K562 (cell line): ENCODE measurements at regions not wholly inside any gene's neighbourhood (a gene's known extent, or its start where the extent isn't known, plus 50 kb on each side); places are given as distances from the start of the nearest gene placed in this dataset.
A peak's percentile ranks its signal among the peaks of the same experiment; 100 is the strongest.

Experiments
- ATAC-seq: fragments of 200-7000 bp; cut with Tn5 transposase; 3 replicates; pipeline ENCODE4 v1.9.1; 2020; ENCODE audit warnings: moderate library complexity
- BruUV-seq: library from RNA; stranded (reverse); fragments of 400-500 nt; replicated peaks from 2 replicates; lab custom pipeline; 2021; lab: Mats Ljungman, UMichigan
- CTCF ChIA-PET: fragments of 300-600 bp; formaldehyde crosslinking; extraction: SDS; loops from one replicate; lab custom pipeline; 2021; ENCODE audit warnings: low intra/inter-chr PET ratio; lab: Yijun Ruan, JAX
- POLR2A ChIA-PET: fragments of 300-600, 350-650 bp; sonication (Branson Sonifier 250); formaldehyde crosslinking; extraction: SDS; loops from one replicate; lab custom pipeline; 2021; ENCODE audit warnings: antibody characterized with exemption, inconsistent platforms; lab: Yijun Ruan, JAX
- DNase-seq, 4 experiments: peaks; one replicate each; pipeline versions ENCODE4 v3.0.0 to v3.0.0-alpha.2; 2011 to 2018; ENCODE audit warnings: low spot score in 3 of 4, mixed read lengths in 3 of 4; ENCODE audit errors: extremely low read depth in 1 of 4
- FAIRE-seq: peaks from 2 replicates; lab custom pipeline; 2011; peaks lifted over from hg19 to GRCh38; lab: Jason Lieb, UNC
- H2AFZ ChIP-seq: 2 replicates; pipeline ENCODE4 v1.6.0; 2011; ENCODE audit warnings: low read depth, low read length, control low read depth, inconsistent platforms
- H3K27ac ChIP-seq: fragments of 200-600 bp; 3 replicates; pipeline ENCODE4 v1.8.0; 2011; ENCODE audit warnings: low read depth, mild to moderate bottlenecking, control low read depth, inconsistent platforms, low read length, moderate library complexity, mixed read lengths; ENCODE audit errors: extremely low read depth
- H3K27me3 ChIP-seq, 2 experiments: fragments of 300-600 bp in 1 of 2; 2 replicates in 1 of 2; 3 replicates in 1 of 2; pipeline versions ENCODE4 v1.6.0 to v1.8.0; 2011; ENCODE audit warnings: inconsistent platforms in 2 of 2, low read length in 2 of 2, mild to moderate bottlenecking in 1 of 2, mixed read lengths in 1 of 2, moderate library complexity in 1 of 2; ENCODE audit not compliant: control insufficient read depth in 2 of 2, insufficient read depth in 2 of 2
- H3K36me3 ChIP-seq: fragments of 300-600 bp; 3 replicates; pipeline ENCODE4 v1.8.0; 2011; ENCODE audit warnings: mild to moderate bottlenecking, low read length, inconsistent platforms; ENCODE audit not compliant: control insufficient read depth, insufficient read depth
- H3K4me1 ChIP-seq, 2 experiments: fragments of 200-600 bp in 1 of 2; replicated peaks in 1 of 2; 2 replicates in 1 of 2; 3 replicates in 1 of 2; pipeline versions ENCODE4 v1.5.1 to v1.8.0; 2011; ENCODE audit warnings: inconsistent platforms in 2 of 2, low read length in 2 of 2, mild to moderate bottlenecking in 1 of 2, mixed read lengths in 1 of 2, moderate library complexity in 1 of 2; ENCODE audit not compliant: control insufficient read depth in 2 of 2, insufficient read depth in 2 of 2
- H3K4me2 ChIP-seq: 2 replicates; pipeline ENCODE4 v1.6.1; 2011; ENCODE audit warnings: low read length, control low read depth, inconsistent platforms, mixed read lengths; ENCODE audit not compliant: insufficient read depth
- H3K4me3 ChIP-seq: fragments of 200-600 bp; sonication (generic), shearing (Covaris generic); 2 replicates; pipeline ENCODE4 v1.5.1; 2016; ENCODE audit warnings: control low read depth, inconsistent platforms
- H3K79me2 ChIP-seq: fragments of 200-600 bp; 3 replicates; pipeline ENCODE4 v1.8.0; 2011; ENCODE audit warnings: low read length, inconsistent platforms; ENCODE audit not compliant: control insufficient read depth, insufficient read depth
- H3K9ac ChIP-seq, 2 experiments: 2 replicates each; pipeline versions ENCODE4 v1.6.0 to v1.6.1; 2011; ENCODE audit warnings: low read depth in 2 of 2, low read length in 2 of 2, control low read depth in 1 of 2, inconsistent platforms in 1 of 2, mild to moderate bottlenecking in 1 of 2, mixed read lengths in 1 of 2; ENCODE audit not compliant: insufficient read depth in 1 of 2
- H3K9me1 ChIP-seq: one replicate; pipeline ENCODE4 v1.6.0; 2011; ENCODE audit warnings: inconsistent platforms, mild to moderate bottlenecking, low read length, moderate library complexity; ENCODE audit not compliant: control insufficient read depth, insufficient read depth
- H3K9me3 ChIP-seq: replicated peaks from 2 replicates; pipeline ENCODE4 v1.5.1; 2011; ENCODE audit warnings: low read depth, low read length, inconsistent platforms; ENCODE audit not compliant: control insufficient read depth, insufficient read depth
- H4K20me1 ChIP-seq: replicated peaks from 2 replicates; pipeline ENCODE4 v1.6.1; 2011; ENCODE audit warnings: low read length, inconsistent platforms, mixed read lengths; ENCODE audit not compliant: control insufficient read depth, insufficient read depth
- CHD4 ChIP-seq: fragments of 200-600 bp; sonication (generic); IDR thresholded peaks from 3 replicates; pipeline ENCODE4 v1.6.1; 2012; ENCODE audit warnings: low read depth, mild to moderate bottlenecking, mixed read lengths, low read length, inconsistent platforms; ENCODE audit not compliant: insufficient read depth, insufficient replicate concordance, poor library complexity, severe bottlenecking
- MAFG ChIP-seq: fragments of 450-650 bp; conservative IDR thresholded peaks from 2 replicates; pipeline ENCODE4 v1.6.1; 2016; ENCODE audit warnings: missing genetic modification characterization, missing compliant biosample characterization
- NCOA1 ChIP-seq: fragments of 450-650 bp; IDR thresholded peaks from 2 replicates; pipeline ENCODE4 v1.6.1; 2016; ENCODE audit warnings: low read depth
- NR2F6 ChIP-seq: fragments of 450-650 bp; formaldehyde crosslinking; IDR thresholded peaks from 2 replicates; pipeline ENCODE4 v1.4.0; 2020; ENCODE audit warnings: mild to moderate bottlenecking
- SREBF2 ChIP-seq: sonication (generic); formaldehyde crosslinking; IDR thresholded peaks from 2 replicates; pipeline ENCODE4 v1.4.0; 2020; ENCODE audit warnings: mild to moderate bottlenecking, missing genetic modification reagents
- TCFL5 ChIP-seq: fragments of 250-450 bp; sonication (Bioruptor Pico); conservative IDR thresholded peaks from 2 replicates; pipeline ENCODE4 v1.6.1; 2021; ENCODE audit warnings: mild to moderate bottlenecking, moderate library complexity, matching md5 sums
- ZNF121 ChIP-seq: sonication (generic); formaldehyde crosslinking; conservative IDR thresholded peaks from 2 replicates; pipeline ENCODE4 v1.8.0; 2022; ENCODE audit warnings: missing genetic modification reagents
- ZNF316 ChIP-seq: fragments of 450-650 bp; IDR thresholded peaks from 2 replicates; pipeline ENCODE4 v1.6.1; 2016
- WGBS: fragments of 100-300 bp; shearing (Covaris generic); methylation state at CpG from one replicate; pipeline ENCODE4 v1.1.6; 2016; ENCODE audit warnings: low coverage, mixed read lengths; ENCODE audit not compliant: insufficient coverage; ENCODE audit errors: missing lambda C conversion rate; 5-methylcytosine and 5-hydroxymethylcytosine counted together
- in situ Hi-C: fragments of 300-500 bp; cut with MboI; formaldehyde crosslinking; loops from 4 replicates; pipeline ENCODE4 v1.15.0; 2018; ENCODE audit warnings: inconsistent platforms, mixed read lengths
- intact Hi-C: fragments of 100-400 bp; cut with micrococcal nuclease; formaldehyde crosslinking; loops from 2 replicates; pipeline ENCODE4 v1.14.2; 2022
- TF ChIP-seq, protein P1 (sequence below): fragments of 250-450 bp; sonication (Bioruptor Pico); IDR thresholded peaks from 2 replicates; pipeline ENCODE4 v1.8.0; 2021; ENCODE audit warnings: moderate library complexity, mild to moderate bottlenecking, inconsistent platforms
- TF ChIP-seq, protein P2 (sequence below): sonication (generic); formaldehyde crosslinking; IDR thresholded peaks from 2 replicates; pipeline ENCODE4 v1.8.1; 2022; ENCODE audit warnings: missing genetic modification reagents
- TF ChIP-seq, protein P3 (sequence below), 3 experiments: fragments of 200-800 bp in 1 of 3; fragments of 250-450 bp in 1 of 3; fragments of 450-650 bp in 1 of 3; sonication (Bioruptor Pico) in 1 of 3; sonication (Bioruptor generic) in 1 of 3; formaldehyde crosslinking in 1 of 3; IDR thresholded peaks; 2 replicates each; pipeline versions ENCODE4 v1.6.1 to v1.8.0; 2016 to 2022; ENCODE audit warnings: mild to moderate bottlenecking in 2 of 3, missing genetic modification characterization in 2 of 3, missing compliant biosample characterization in 1 of 3, moderate library complexity in 1 of 3

DNA sequence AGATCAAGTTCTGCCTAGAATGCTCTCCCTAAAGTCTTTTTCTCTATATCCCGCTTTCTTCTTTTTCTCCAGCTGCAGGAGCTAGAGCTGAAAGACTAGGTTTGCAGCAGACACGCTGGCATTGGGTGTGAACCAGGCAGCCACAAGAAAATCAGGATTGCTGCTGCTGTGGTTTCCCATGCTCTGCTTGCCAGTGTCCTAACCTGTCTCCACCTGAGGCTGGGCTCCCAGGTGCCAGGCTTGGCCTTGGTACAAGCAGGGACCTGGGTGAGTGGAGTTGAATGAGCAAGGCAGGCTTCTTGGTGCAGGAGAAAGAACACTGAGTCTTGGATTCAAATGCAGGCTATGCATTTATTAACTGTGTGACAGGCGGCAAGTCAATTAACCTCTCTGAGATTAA, 440.3 kb upstream of the MAF start:
- no peaks in the 10 kb centered on the region for H3K9me1 ChIP-seq
- ChIA-PET CTCF (no interaction called here), POLR2A (no interaction called here)
- H2AFZ ChIP-seq: no peak overlapping the region
- WGBS: 32% methylated on average over 3 of the region's 3 CpGs
- TF ChIP-seq MAFG (tag): 0 out of 2 replicates have a peak, but pooled peaks have one; percentile 1
- TF ChIP-seq, protein P1, sequence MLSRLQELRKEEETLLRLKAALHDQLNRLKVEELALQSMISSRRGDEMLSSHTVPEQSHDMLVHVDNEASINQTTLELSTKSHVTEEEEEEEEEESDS (CRISPR knock-in tag): no peak
- no peak for TF ChIP-seq TCFL5
- peak; percentile 0; the same call in 1 of the 2 replicates for TF ChIP-seq ZNF316
- no peak overlapping the region for H3K4me2 ChIP-seq
- H3K9me3 ChIP-seq: no peaks in the 10 kb centered on the region; the same call in 1 of the 2 replicates
- peaks cover 6 to 18% of the 10 kb centered on the region in 2 experiments; a peak in 4 of 5 replicates for H3K27me3 ChIP-seq
- H3K4me3 ChIP-seq: no peak overlapping the region
- intact Hi-C loops: no loop called here
- H3K36me3 ChIP-seq: no peaks in the 10 kb centered on the region
- ATAC-seq (no peak), FAIRE-seq (no peak), DNase-seq (no peak)
- H3K79me2 ChIP-seq: no peaks in the 10 kb centered on the region
- BruUV-seq: no TSS peak
- H3K9ac ChIP-seq: 0 out of 4 replicates have a peak overlapping the region, but pooled peaks of 1 of the 2 experiments have one; percentile 23
- H3K4me1 ChIP-seq: no peaks in the 10 kb centered on the region
- H3K27ac ChIP-seq: no peak overlapping the region
- H4K20me1 ChIP-seq: no peaks in the 10 kb centered on the region
- in situ Hi-C loops: no loop called here

- intact Hi-C loops: no loop called here
- no peak overlapping the region for H3K4me2 ChIP-seq
- POLR2A ChIA-PET: no interaction called here
- TF ChIP-seq, protein P2, sequence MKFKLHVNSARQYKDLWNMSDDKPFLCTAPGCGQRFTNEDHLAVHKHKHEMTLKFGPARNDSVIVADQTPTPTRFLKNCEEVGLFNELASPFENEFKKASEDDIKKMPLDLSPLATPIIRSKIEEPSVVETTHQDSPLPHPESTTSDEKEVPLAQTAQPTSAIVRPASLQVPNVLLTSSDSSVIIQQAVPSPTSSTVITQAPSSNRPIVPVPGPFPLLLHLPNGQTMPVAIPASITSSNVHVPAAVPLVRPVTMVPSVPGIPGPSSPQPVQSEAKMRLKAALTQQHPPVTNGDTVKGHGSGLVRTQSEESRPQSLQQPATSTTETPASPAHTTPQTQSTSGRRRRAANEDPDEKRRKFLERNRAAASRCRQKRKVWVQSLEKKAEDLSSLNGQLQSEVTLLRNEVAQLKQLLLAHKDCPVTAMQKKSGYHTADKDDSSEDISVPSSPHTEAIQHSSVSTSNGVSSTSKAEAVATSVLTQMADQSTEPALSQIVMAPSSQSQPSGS (CRISPR knock-in tag): no peak
- TF ChIP-seq ZNF316 (peak; percentile 86), CHD4 (no peak), ZNF121 (no peak), NCOA1 (no peak), SREBF2 (no peak), NR2F6 (CRISPR knock-in tag) (no peak)
- TF ChIP-seq, protein P3, sequence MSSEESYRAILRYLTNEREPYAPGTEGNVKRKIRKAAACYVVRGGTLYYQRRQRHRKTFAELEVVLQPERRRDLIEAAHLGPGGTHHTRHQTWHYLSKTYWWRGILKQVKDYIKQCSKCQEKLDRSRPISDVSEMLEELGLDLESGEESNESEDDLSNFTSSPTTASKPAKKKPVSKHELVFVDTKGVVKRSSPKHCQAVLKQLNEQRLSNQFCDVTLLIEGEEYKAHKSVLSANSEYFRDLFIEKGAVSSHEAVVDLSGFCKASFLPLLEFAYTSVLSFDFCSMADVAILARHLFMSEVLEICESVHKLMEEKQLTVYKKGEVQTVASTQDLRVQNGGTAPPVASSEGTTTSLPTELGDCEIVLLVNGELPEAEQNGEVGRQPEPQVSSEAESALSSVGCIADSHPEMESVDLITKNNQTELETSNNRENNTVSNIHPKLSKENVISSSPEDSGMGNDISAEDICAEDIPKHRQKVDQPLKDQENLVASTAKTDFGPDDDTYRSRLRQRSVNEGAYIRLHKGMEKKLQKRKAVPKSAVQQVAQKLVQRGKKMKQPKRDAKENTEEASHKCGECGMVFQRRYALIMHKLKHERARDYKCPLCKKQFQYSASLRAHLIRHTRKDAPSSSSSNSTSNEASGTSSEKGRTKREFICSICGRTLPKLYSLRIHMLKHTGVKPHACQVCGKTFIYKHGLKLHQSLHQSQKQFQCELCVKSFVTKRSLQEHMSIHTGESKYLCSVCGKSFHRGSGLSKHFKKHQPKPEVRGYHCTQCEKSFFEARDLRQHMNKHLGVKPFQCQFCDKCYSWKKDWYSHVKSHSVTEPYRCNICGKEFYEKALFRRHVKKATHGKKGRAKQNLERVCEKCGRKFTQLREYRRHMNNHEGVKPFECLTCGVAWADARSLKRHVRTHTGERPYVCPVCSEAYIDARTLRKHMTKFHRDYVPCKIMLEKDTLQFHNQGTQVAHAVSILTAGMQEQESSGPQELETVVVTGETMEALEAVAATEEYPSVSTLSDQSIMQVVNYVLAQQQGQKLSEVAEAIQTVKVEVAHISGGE (CRISPR knock-in tag; IDR thresholded peaks at IDR 0.05): no peak
Measured at GRCh38 chr16:80040413-80040812, 439.9 kb upstream of the MAF start.

More at GRCh38 chr16:80040413-80040812, 439.9 kb upstream of the MAF start:
- Histone ChIP-seq H3K27me3 (peaks cover 6 to 14% of the 10 kb centered on the region in 2 experiments; a peak in 4 of 5 replicates), H3K79me2 (no peaks in the 10 kb centered on the region), H3K9me1 (no peaks in the 10 kb centered on the region), H3K36me3 (no peaks in the 10 kb centered on the region), H2AFZ (no peak overlapping the region), H3K4me1 (no peaks in the 10 kb centered on the region), H4K20me1 (no peaks in the 10 kb centered on the region), H3K4me3 (no peak overlapping the region), H3K9ac (no peak overlapping the region), H3K27ac (no peak overlapping the region), H3K9me3 (no peaks in the 10 kb centered on the region; the same call in 1 of the 2 replicates)
- no TSS peak for BruUV-seq
- CTCF ChIA-PET: no interaction called here
- FAIRE-seq: no peak
- DNase-seq: no peak
- in situ Hi-C loops: no loop called here
- ATAC-seq: no peak
